ENCODE measurements at regions not wholly inside any gene's neighbourhood (a gene's known extent, or its start where the extent isn't known, plus 50 kb on each side); places are given as distances from the start of the nearest gene placed in this dataset.

- Histone ChIP-seq H3K27ac (no peak overlapping the region), H3K4me1 (ENCODE audit: insufficient read depth) (peaks cover 16% of the 10 kb centered on the region), H3K27me3 (no peaks in the 10 kb centered on the region), H3K36me3 (no peaks in the 10 kb centered on the region), H3K9me3 (no peaks in the 10 kb centered on the region), H3K4me3 (no peak overlapping the region)
- intact Hi-C loops (cut with DNase I): no loop called here
- 76 to 87% (median 81%) methylated on average over 1 of the region's 1 CpG for WGBS, 3 donors
- DNase-seq: no peak
- TF ChIP-seq EP300 (IDR thresholded peaks at IDR 0.05): no peak
- no peak for TF ChIP-seq CTCF (IDR thresholded peaks at IDR 0.05)
Measured at GRCh38 chr15:81907521-81907920, 138.3 kb downstream of the MEX3B start.

- intact Hi-C loops (cut with DNase I): no loop called here
- 46 to 61% (median 51%) methylated on average over 2 of the region's 2 CpGs for WGBS, 3 donors
- no peak overlapping the region for H3K27ac ChIP-seq
Measured at GRCh38 chr15:81905889-81906288, 139.9 kb downstream of the MEX3B start.

GRCh38 chr15:81901319-81901718 lies 144.5 kb downstream of the MEX3B start:
- no peak for DNase-seq
- TF ChIP-seq EP300 (IDR thresholded peaks at IDR 0.05): no peak
- intact Hi-C loops (cut with DNase I): no loop called here
- 63 to 72% (median 67%) methylated on average over 5 of the region's 5 CpGs for WGBS, 3 donors
- Histone ChIP-seq H3K4me3 (no peak overlapping the region), H3K9me3 (no peaks in the 10 kb centered on the region), H3K27me3 (no peaks in the 10 kb centered on the region), H3K27ac (no peak overlapping the region), H3K4me1 (ENCODE audit: insufficient read depth) (no peaks in the 10 kb centered on the region), H3K36me3 (no peaks in the 10 kb centered on the region)

More at GRCh38 chr15:81905889-81906288, 139.9 kb downstream of the MEX3B start:
- no peaks in the 10 kb centered on the region for H3K27me3 ChIP-seq
- DNase-seq: no peak
- H3K4me1 ChIP-seq (ENCODE audit: insufficient read depth): peaks cover 10% of the 10 kb centered on the region
- TF ChIP-seq EP300 (IDR thresholded peaks at IDR 0.05) (no peak), POLR2A (IDR thresholded peaks at IDR 0.05) (no peak), CTCF (IDR thresholded peaks at IDR 0.05) (no peak)
- H3K36me3 ChIP-seq: no peaks in the 10 kb centered on the region
- no peaks in the 10 kb centered on the region for H3K9me3 ChIP-seq
- no peak overlapping the region for H3K4me3 ChIP-seq

GRCh38 chr15:81899730-81900129 lies 146.1 kb downstream of the MEX3B start:
- Histone ChIP-seq H3K9me3 (no peaks in the 10 kb centered on the region), H3K4me1 (ENCODE audit: insufficient read depth) (no peaks in the 10 kb centered on the region), H3K27me3 (no peaks in the 10 kb centered on the region), H3K4me3 (no peak overlapping the region), H3K36me3 (no peaks in the 10 kb centered on the region), H3K27ac (no peak overlapping the region)
- 68 to 94% (median 92%) methylated on average over 2 of the region's 2 CpGs for WGBS, 3 donors
- no peak for TF ChIP-seq EP300 (IDR thresholded peaks at IDR 0.05)
- TF ChIP-seq CTCF (IDR thresholded peaks at IDR 0.05): no peak
- TF ChIP-seq POLR2A (IDR thresholded peaks at IDR 0.05): no peak
- intact Hi-C loops (cut with DNase I): no loop called here
- no peak for DNase-seq

- WGBS, 3 donors: 49 to 59% (median 54%) methylated on average over 2 of the region's 2 CpGs
- no peak overlapping the region for H3K27ac ChIP-seq
- DNase-seq: no peak
- no peak overlapping the region for H3K4me3 ChIP-seq
- H3K36me3 ChIP-seq: no peaks in the 10 kb centered on the region
- no peaks in the 10 kb centered on the region for H3K9me3 ChIP-seq
- no peaks in the 10 kb centered on the region for H3K4me1 ChIP-seq (ENCODE audit: insufficient read depth)
- H3K27me3 ChIP-seq: no peaks in the 10 kb centered on the region
- intact Hi-C loops (cut with DNase I): no loop called here
- no peak for TF ChIP-seq EP300 (IDR thresholded peaks at IDR 0.05)
- TF ChIP-seq POLR2A (IDR thresholded peaks at IDR 0.05): no peak
- TF ChIP-seq CTCF (IDR thresholded peaks at IDR 0.05): no peak
Measured at GRCh38 chr15:81899024-81899423, 146.8 kb downstream of the MEX3B start.
